ENCODE measurements at regions not wholly inside any gene's neighbourhood (a gene's known extent, or its start where the extent isn't known, plus 50 kb on each side); places are given as distances from the start of the nearest gene placed in this dataset.

DNA sequence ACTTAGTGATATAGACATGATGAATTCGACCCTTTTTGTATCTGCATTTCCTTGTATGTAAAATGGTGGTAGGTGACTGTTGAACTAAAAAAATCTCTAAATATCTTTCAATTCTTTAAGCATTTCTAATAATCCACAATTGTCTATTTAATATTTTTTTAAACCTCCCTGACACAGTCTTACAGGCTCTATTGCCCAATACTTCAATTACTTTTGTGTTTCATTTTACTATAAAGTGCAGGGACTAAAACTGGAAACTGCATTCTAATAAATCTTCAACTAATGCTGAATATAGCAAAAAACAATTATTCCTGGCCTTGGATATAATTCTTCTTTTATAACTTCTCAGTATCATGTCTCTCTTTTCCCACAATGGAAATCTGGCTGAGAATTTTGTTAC lies 202.7 kb upstream of the PIK3R1 start:
- no peak overlapping the region for H3K4me3 Mint-ChIP-seq
- no peaks in the 10 kb centered on the region for H3K27me3 Mint-ChIP-seq
- H3K4me1 Mint-ChIP-seq, result peaks cover 9% of the 10 kb centered on the region
- H3K27ac Mint-ChIP-seq, result no peak overlapping the region
- DNase-seq (ENCODE audit: low spot score in 2 of 2), result no peak
- H3K9me3 Mint-ChIP-seq, result no peaks in the 10 kb centered on the region
- no peaks in the 10 kb centered on the region for H3K36me3 Mint-ChIP-seq
- no peak for ATAC-seq (ENCODE audit: low read depth)

DNA sequence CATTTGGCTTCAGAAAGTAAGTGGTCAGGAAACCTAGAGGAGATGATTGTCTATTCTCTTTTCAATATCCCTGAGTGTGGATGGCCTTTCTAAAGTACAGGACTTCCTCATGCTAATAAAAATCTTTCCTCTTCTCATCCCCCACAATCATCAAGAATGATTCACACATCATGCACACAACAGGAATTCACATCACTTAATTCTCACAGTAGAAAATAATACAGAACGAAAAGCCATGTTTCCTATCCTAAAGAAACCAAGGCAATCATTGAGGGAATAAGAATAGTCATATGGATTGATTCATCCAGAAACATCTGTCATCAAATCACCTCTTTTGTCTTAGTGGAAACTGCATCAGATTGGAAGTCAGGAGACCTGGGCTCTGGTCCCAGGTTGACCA lies 203.1 kb upstream of the PIK3R1 start:
- Mint-ChIP-seq H3K9me3 (no peaks in the 10 kb centered on the region), H3K27me3 (no peaks in the 10 kb centered on the region), H3K36me3 (no peaks in the 10 kb centered on the region), H3K27ac (no peak overlapping the region), H3K4me1 (peaks cover 9% of the 10 kb centered on the region), H3K4me3 (no peak overlapping the region)
- ATAC-seq (ENCODE audit: low read depth) (no peak), DNase-seq (ENCODE audit: low spot score in 2 of 2) (no peak)

DNA sequence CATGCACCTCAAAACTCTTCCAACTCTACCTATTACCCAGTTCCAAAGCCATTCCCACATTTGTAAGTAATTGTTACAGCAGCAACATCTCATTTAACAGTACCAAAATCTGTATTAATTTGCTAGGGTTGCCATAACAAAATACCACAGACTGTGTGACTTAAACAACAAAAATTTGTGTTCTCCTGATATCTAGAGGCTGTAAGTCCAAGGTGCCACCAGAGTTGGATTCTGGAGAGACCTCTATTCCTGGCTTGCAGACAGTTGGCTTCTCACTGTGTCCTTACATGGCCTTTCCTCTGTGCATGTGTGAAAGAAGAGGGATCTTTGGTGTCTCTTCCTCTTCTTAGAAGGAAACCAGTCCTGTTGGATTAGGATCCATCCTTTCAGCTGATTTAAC lies 203.8 kb upstream of the PIK3R1 start:
- Mint-ChIP-seq H3K27me3 (no peaks in the 10 kb centered on the region), H3K4me1 (peaks cover 9% of the 10 kb centered on the region), H3K27ac (no peak overlapping the region), H3K9me3 (no peaks in the 10 kb centered on the region), H3K36me3 (no peaks in the 10 kb centered on the region), H3K4me3 (no peak overlapping the region)
- ATAC-seq (ENCODE audit: low read depth), result no peak
- no peak for DNase-seq (ENCODE audit: low spot score in 2 of 2)

DNA sequence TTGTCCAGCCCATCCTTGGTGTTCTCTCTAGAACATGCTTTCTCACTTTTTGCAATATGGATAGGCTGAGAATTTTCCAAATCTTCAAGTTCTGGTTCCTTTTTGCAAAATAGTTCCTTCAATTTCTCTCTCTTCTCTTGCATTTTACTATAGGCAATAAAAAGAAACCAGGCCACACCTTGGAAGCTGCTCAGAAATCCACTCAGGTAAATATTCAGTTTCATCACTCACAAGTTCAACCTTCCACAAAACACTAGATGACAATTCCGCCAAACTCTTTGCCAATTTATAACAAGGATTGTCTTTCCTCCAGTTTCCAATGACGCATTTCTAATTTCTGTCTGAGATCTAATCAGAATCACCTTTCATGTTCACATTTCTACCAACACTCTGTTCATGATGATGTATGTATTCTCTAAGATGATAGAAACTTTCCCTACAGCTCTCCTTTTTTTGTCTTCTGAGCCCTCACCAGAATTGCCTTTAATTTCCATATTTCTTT lies 204.2 kb upstream of the PIK3R1 start:
- H3K9me3 Mint-ChIP-seq, result no peaks in the 10 kb centered on the region
- H3K27ac Mint-ChIP-seq, result no peak overlapping the region
- no peaks in the 10 kb centered on the region for H3K27me3 Mint-ChIP-seq
- H3K4me1 Mint-ChIP-seq, result peaks cover 9% of the 10 kb centered on the region
- no peak for ATAC-seq (ENCODE audit: low read depth)
- DNase-seq (ENCODE audit: low spot score in 2 of 2), result no peak
- no peaks in the 10 kb centered on the region for H3K36me3 Mint-ChIP-seq
- H3K4me3 Mint-ChIP-seq, result no peak overlapping the region

DNA sequence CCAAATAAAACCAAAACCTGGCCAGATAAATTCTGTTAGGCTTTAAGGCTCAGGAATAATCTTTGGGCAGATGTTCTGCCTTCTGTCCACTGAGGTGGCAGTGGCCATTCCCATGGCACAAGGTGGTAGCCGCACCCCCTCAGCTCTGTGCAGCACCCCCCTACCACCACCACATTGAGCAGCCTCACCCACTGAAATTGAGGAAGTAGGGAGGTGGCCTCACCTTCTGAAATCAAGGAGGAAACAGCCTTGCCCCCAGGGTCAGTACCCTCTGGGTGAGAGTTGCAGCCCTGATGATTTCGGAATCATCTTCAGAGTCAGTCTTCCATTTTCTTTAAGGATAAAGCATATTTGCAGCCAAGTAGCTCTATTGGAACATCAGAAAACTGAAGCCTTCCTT lies 204.8 kb upstream of the PIK3R1 start:
- H3K4me1 Mint-ChIP-seq, result peaks cover 9% of the 10 kb centered on the region

DNA sequence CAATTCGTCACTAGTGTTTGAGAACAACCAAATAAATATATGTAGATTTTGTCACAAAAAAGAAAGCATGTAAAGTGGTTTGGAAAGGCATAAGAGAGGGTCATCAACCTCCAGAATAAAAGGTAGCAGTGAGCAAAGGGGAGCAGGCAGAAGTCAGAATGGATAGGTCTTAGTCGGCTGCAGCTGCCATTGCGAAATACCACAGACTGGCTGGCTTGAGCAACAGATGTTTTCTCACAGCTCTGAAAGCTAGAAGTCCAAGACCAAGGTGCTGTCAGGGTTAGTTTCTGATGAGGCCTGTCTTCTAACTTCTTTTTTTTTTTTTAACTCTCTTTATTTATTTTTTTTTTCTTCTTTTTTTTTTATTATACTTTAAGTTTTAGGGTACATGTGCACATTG lies 208.1 kb upstream of the PIK3R1 start:
- ATAC-seq (ENCODE audit: low read depth) (no peak), DNase-seq (ENCODE audit: low spot score in 2 of 2) (no peak)
- Mint-ChIP-seq H3K4me1 (peaks cover 7% of the 10 kb centered on the region), H3K4me3 (no peak overlapping the region), H3K27me3 (no peaks in the 10 kb centered on the region), H3K36me3 (no peaks in the 10 kb centered on the region), H3K9me3 (no peaks in the 10 kb centered on the region), H3K27ac (no peak overlapping the region)

More for the DNA sequence above, 204.8 kb upstream of the PIK3R1 start:
- no peak overlapping the region for H3K27ac Mint-ChIP-seq
- no peak for ATAC-seq (ENCODE audit: low read depth)
- no peaks in the 10 kb centered on the region for H3K27me3 Mint-ChIP-seq
- H3K9me3 Mint-ChIP-seq, result no peaks in the 10 kb centered on the region
- H3K4me3 Mint-ChIP-seq, result no peak overlapping the region
- H3K36me3 Mint-ChIP-seq, result no peaks in the 10 kb centered on the region
- no peak for DNase-seq (ENCODE audit: low spot score in 2 of 2)

DNA sequence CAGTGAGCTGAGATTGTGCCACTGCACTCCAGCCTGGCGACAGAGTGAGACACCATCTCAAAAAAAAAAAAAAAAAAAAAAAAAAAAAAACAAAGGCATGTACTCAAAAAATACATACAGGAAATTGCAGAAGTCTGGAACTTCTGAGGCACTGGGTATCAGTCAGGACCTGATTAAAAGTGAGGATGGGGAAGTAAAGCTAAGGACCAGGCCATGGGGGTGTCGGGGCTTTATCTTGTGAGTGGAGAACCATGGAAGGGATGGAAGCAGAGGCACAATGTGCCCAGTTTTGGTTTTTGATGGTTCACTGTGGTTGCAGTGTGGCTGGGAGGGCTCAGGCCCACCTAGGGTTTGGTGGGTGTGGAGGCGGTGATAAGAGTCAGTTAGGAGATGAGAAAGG lies 212.7 kb upstream of the PIK3R1 start:
- Mint-ChIP-seq H3K4me1 (peaks cover 2% of the 10 kb centered on the region), H3K9me3 (no peaks in the 10 kb centered on the region), H3K27ac (no peak overlapping the region), H3K27me3 (peaks cover 2% of the 10 kb centered on the region), H3K36me3 (no peaks in the 10 kb centered on the region), H3K4me3 (no peak overlapping the region)
- ATAC-seq (ENCODE audit: low read depth) (no peak), DNase-seq (ENCODE audit: low spot score in 2 of 2) (no peak)

DNA sequence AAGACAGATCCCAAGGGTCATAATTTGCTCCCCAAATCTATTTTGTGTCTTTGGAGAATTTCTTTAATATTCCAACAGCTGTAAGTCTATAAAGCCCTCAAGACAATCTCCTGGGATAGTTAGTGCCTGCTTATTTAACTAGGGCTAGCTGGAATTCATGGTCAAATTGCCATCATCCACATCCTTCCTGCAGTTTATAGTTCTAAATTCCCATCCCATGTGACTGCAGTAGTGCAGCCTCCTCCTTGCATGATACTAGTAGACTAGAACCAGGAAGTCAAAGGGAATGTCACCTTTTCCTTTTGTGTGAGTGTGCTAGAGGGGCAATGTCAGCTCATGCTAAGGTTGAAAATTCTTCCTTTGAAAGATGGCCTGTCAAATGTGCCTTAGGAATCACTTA lies 214.8 kb upstream of the PIK3R1 start:
- peaks cover 2% of the 10 kb centered on the region for H3K4me1 Mint-ChIP-seq
- H3K27ac Mint-ChIP-seq, result no peak overlapping the region
- DNase-seq (ENCODE audit: low spot score in 2 of 2), result no peak
- H3K9me3 Mint-ChIP-seq, result no peaks in the 10 kb centered on the region
- ATAC-seq (ENCODE audit: low read depth), result no peak
- H3K4me3 Mint-ChIP-seq, result no peak overlapping the region
- H3K36me3 Mint-ChIP-seq, result no peaks in the 10 kb centered on the region
- peaks cover 2% of the 10 kb centered on the region for H3K27me3 Mint-ChIP-seq

DNA sequence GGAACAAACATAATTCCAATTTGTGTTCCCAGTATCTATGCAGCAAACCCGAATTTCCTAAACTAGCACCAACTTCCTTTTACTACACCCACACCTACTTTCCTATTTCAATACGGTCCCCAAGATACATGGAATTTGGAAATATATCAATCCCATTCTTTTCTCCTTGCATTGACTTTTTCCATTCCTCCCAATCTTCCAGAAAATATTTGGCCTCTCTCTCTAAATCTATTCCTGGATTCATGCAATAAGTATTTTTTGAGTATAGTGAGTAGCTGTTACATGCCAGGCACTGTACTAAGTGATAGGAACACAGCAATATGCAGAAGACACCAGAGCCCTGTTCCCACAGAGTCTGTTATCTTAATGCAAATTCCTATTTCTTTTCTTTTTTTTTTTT lies 216.2 kb upstream of the PIK3R1 start:
- DNase-seq (ENCODE audit: low spot score in 2 of 2), result no peak
- H3K9me3 Mint-ChIP-seq, result no peaks in the 10 kb centered on the region
- no peak overlapping the region for H3K4me3 Mint-ChIP-seq
- H3K4me1 Mint-ChIP-seq, result peaks cover 2% of the 10 kb centered on the region
- no peak overlapping the region for H3K27ac Mint-ChIP-seq
- ATAC-seq (ENCODE audit: low read depth), result no peak
- no peaks in the 10 kb centered on the region for H3K36me3 Mint-ChIP-seq
- peaks cover 2% of the 10 kb centered on the region for H3K27me3 Mint-ChIP-seq

DNA sequence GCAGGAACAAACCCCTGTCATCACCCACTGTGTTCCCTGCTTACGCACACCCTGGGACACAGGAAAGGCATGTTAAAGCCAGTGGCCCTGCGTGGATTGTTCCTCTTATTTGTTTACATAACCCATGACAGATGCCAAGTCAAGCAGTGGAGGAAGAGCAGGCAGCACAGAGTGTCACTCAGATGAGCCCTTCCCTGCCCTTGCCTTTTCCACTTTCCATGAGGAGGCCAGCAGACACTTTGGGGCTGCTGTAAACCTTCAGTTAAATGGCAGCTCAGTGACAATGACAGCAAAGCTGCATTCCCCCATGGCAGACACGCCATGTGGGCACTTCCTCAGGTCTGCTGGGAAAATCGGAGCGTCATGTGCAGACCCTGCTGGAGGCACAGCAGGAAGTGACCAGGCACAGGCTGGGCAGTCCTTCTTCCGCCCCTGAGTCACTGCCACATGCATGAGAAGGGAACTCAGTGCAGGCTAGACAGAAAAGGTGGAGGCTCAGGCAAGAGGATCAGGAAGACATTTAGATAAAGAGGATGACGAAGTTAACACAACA lies 216.8 kb upstream of the PIK3R1 start:
- Mint-ChIP-seq H3K27ac (no peak overlapping the region), H3K4me3 (no peak overlapping the region), H3K27me3 (peaks cover 5% of the 10 kb centered on the region), H3K36me3 (no peaks in the 10 kb centered on the region), H3K9me3 (no peaks in the 10 kb centered on the region), H3K4me1 (peaks cover under 1% of the 10 kb centered on the region)
- ATAC-seq (ENCODE audit: low read depth) (no peak), DNase-seq (ENCODE audit: low spot score in 2 of 2) (no peak)

DNA sequence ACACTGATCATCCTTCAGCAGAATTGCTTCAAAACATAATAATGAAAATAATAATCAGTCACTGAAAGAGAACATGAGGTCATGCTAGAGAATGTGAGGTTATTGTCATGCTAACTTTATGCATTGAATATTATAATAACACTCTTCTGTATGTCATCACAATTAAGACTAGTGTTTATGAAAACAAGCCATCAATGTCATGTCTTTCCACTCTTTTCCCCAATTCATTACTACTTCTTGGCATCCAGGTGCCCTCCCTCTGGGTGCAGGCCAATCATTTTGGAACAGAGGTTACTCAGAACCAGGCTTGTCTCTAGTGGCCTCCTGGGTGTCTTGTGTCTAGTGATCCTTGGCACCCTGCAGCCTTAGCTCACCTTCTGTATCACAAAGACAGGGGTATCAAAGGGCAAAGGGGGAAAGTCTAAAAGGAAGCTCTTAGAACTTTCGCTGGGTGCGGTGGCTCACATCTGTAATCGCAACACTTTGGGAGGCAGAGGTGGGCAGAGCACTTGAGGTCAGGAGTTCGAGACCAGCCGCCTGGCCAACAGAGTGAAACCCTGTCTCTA lies 217.6 kb upstream of the PIK3R1 start:
- Mint-ChIP-seq H3K27me3 (peaks cover 6% of the 10 kb centered on the region), H3K4me3 (no peak overlapping the region), H3K9me3 (no peaks in the 10 kb centered on the region), H3K27ac (no peak overlapping the region), H3K36me3 (no peaks in the 10 kb centered on the region), H3K4me1 (no peaks in the 10 kb centered on the region)
- ATAC-seq (ENCODE audit: low read depth) (no peak), DNase-seq (ENCODE audit: low spot score in 2 of 2) (no peak)

DNA sequence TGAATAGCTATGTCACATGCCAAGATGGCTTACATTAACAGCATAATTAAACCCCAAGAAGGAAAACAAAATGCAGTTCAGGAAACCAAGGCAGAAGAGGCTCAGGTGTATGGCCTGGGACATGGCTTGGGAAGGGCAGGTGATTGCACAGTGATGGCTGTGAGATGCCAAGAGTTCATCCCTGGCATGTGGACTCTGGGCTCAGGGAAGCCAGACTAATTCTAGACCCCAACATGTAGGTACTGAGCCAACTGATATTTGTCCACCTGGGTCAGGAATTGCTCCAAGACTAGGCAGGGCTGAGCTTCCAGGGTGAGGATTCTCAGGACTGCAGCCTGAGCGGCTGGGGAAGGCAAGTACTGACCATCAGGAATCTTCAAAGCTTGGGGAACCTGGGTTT lies 218.4 kb upstream of the PIK3R1 start:
- H3K36me3 Mint-ChIP-seq, result no peaks in the 10 kb centered on the region
- no peak overlapping the region for H3K4me3 Mint-ChIP-seq
- no peak for DNase-seq (ENCODE audit: low spot score in 2 of 2)
- H3K27me3 Mint-ChIP-seq, result peaks cover 6% of the 10 kb centered on the region
- no peak overlapping the region for H3K27ac Mint-ChIP-seq
- H3K4me1 Mint-ChIP-seq, result no peaks in the 10 kb centered on the region
- H3K9me3 Mint-ChIP-seq, result no peaks in the 10 kb centered on the region
- ATAC-seq (ENCODE audit: low read depth), result no peak

DNA sequence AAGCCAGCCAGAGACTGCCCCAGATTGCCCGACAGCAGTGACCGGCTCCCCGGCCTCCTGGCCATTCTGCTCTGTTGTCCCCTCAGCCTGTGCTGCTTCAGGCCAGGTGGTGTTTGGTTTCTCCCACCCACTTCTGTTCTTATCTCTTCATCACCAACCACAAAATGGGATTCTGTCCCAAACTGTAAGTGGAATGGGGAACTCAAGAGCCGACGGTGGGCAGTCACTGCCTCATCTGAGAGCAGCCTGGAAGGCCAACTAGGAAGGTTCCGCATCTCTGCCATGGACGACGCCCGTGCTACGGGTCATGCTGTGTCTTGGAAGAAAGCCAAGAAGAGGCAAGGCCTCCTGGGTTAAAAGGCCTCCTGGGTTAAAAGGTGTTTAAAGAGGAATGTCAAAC lies 219.0 kb upstream of the PIK3R1 start:
- Mint-ChIP-seq H3K9me3 (no peaks in the 10 kb centered on the region), H3K4me3 (no peak overlapping the region), H3K4me1 (no peaks in the 10 kb centered on the region), H3K27ac (no peak overlapping the region), H3K36me3 (no peaks in the 10 kb centered on the region), H3K27me3 (peaks cover 6% of the 10 kb centered on the region)
- ATAC-seq (ENCODE audit: low read depth) (no peak), DNase-seq (ENCODE audit: low spot score in 2 of 2) (no peak)

DNA sequence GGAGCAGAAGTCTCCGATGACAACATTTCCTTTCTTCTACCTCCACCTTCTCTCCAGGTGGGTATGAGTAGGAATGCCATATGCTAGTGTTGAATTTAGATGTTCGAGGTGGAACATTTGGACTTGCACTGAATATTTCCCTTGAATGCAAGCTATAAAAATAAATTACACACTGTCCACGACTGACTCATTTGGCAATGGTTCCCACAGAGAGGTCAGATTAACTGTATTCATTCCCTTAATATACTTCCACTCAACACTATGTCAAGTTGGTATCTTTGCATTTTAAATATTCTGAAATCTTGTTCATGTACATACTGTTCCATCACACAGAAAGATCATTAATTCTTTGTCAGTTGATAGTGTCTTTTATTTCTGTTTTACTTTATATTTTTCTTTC lies 222.6 kb upstream of the PIK3R1 start:
- Mint-ChIP-seq H3K27ac (no peak overlapping the region), H3K9me3 (no peaks in the 10 kb centered on the region)

DNA sequence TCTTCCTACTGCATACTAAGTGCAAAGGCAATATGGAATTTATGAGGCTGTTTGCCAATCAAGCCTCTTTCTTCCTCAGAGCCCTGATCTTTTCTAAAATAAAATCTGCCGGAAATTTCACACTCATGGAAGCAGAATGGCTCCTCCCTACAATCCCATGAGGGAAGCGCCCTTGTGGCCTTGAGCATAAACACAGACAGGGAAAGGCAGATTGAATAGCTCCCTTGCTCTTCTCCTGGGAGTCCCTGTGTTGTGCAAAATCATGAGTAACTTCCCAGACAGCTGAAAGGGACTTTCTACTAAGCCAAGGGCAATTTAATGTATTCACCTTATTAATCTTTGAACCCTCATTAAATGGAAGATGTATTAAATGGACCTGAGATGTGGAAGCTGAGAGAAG lies 226.1 kb upstream of the PIK3R1 start:
- H3K27ac Mint-ChIP-seq, result no peak overlapping the region

More for the DNA sequence above, 222.6 kb upstream of the PIK3R1 start:
- no peak overlapping the region for H3K4me3 Mint-ChIP-seq
- ATAC-seq (ENCODE audit: low read depth), result no peak
- H3K36me3 Mint-ChIP-seq, result no peaks in the 10 kb centered on the region
- peaks cover 6% of the 10 kb centered on the region for H3K27me3 Mint-ChIP-seq
- DNase-seq (ENCODE audit: low spot score in 2 of 2), result no peak
- peaks cover 2% of the 10 kb centered on the region for H3K4me1 Mint-ChIP-seq

More for the DNA sequence above, 226.1 kb upstream of the PIK3R1 start:
- no peaks in the 10 kb centered on the region for H3K9me3 Mint-ChIP-seq
- DNase-seq (ENCODE audit: low spot score in 2 of 2), result no peak
- H3K36me3 Mint-ChIP-seq, result no peaks in the 10 kb centered on the region
- no peak for ATAC-seq (ENCODE audit: low read depth)
- H3K27me3 Mint-ChIP-seq, result peaks cover 6% of the 10 kb centered on the region
- no peak overlapping the region for H3K4me3 Mint-ChIP-seq
- H3K4me1 Mint-ChIP-seq, result peaks cover 2% of the 10 kb centered on the region
